NOMO-1 treated with DMSO at 0.1 percent for 48 hours (cell line): ENCODE measurements at regions not wholly inside any gene's neighbourhood (a gene's known extent, or its start where the extent isn't known, plus 50 kb on each side); places are given as distances from the start of the nearest gene placed in this dataset.

Source experiments
- DNase-seq: peaks from one replicate; lab custom pipeline; 2025; ENCODE audit not compliant: unreplicated experiment; lab: John Stamatoyannopoulos, UW

- DNase-seq = no peak
These were observed 98.2 kb upstream of the CYP1B1 start for GRCh38 chr2:38174131-38174530.

- DNase-seq = no peak
These were observed 97.7 kb upstream of the CYP1B1 start for GRCh38 chr2:38173683-38174082.

- no peak for DNase-seq
These were observed 95.4 kb upstream of the CYP1B1 start for GRCh38 chr2:38171208-38171855.

DNA sequence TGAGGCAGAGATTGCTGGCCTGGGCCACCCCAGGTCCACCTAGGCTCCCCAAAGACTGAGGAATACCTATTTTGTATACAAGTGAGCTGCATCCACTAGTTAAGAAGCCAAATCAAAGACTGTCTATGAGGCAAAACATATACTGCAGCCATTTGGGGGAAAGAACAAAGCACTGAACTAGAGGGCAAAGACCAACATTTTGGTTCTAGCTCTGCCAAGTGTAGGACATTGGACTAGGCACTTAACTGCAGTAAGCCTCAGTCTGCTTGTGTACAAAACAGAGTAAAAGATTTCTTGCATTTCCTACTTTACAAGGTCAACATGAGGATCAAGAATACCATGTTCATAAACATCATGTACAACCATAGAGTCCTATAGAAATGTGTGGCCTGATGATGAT, 94.8 kb upstream of the CYP1B1 start:
- DNase-seq = no peak

DNA sequence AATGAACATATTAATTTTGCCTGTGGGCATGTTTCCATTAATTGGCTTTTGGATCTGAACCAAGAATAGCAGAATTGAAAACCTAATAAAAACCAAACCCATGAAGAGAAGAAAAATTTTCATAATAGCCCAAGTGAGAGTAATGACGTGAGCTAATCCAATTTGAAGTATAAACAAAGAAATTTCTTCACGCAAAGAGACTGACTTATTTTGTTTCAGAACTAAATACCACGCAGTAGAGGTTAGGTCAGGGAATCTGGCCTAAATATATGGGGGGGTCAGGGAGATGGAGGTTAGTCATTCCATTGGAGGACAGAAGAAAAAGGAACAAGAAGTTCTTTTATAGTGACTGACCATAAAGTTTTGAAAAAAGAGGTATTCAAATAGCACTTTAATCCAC, 94.1 kb upstream of the CYP1B1 start:
- no peak for DNase-seq

DNA sequence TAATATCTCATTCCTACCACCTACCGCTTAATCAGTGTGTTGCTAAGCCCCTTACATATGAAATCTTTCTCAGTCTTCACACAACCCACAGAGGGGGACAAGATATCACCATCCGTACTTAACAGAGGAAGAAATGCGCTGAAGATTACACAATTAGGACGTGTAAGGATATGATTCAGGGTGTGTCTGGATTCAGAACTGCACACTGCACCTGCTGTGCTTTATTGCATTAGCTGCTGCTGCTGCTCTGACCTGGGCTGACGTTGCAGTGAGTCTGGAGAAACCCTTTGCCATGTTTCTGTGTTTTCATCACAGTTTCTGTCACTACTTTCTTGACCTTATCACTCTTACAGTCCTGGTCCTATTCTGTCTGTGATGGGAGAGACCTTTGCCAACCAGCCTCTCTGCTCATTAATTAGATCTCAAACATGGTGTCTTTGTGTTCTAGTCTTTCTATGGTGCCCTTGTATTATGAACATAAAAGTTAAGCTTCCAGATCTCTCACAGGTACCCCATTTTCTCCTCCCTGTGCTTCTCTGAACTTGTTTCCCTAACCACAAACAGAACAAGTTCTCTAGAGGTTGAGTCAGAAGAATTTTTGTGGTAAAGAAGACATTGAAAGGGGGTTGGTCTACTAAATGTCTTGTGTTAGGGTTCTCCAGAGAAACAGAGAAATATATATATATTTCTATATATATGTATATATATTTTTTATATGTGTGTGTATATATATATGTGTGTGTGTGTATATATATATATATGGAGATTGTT, 92.9 kb upstream of the CYP1B1 start:
- peak; percentile 64 for DNase-seq

- DNase-seq = no peak
These were observed 92.0 kb upstream of the CYP1B1 start for GRCh38 chr2:38167968-38168350.

GRCh38 chr2:38165698-38166097, 89.7 kb upstream of the CYP1B1 start:
- no peak for DNase-seq

DNA sequence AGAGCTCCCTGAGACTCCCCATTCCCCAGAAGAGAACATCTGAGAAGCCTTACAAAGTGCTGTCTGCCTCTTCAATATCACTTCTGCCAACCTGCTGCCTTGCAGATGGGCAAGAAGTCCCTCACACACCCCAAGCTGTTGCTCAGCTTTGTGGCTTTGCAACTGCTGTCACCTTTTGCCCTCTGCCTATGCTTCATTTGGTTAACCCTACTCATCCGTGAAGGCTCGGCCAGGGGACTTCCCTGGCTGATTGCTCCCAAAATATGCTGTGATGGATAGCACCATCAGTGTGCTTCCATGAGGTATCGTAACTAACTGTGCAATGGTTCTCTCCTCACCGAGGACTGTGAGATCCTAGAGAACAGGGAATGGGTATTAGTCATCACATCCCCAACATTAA, 88.9 kb upstream of the CYP1B1 start:
- DNase-seq = no peak

DNA sequence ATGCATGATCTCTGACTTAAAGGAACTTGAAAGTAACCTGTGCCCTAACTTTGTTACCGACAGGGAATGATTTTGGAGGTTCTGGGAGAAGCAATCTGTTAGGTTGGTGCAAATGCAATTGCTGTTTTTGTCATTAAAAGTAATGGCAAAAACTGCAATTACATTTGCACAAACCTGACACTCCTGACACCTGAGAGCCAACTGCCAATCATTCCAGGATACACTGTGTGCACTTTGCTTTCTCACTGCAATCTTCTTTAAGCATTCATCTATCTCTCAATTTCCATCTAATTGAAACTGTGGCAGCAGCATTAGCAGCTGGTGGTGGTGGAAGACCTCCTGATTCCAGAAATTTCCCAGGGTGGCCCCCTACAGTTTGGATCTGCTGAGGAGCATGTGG, 87.6 kb upstream of the CYP1B1 start:
- no peak for DNase-seq

DNA sequence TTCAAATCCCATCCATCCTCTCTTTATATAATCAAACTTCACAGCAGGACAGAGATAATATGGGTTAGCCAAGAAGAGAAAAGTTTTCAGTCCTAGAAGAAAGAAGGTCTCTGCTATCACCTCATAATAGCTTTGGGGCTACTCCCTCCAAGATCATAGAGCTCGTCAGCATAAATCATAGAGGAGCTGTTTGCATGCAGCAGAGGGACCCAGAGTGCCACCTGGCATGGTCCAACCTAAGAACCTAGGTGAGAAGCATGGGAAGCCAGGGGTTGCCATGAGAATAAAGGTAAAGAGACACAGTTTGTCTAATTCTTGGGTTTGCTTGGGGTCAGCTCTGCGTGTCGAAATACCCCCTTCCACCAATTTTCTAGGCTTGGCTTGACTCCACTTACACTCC, 87.1 kb upstream of the CYP1B1 start:
- no peak for DNase-seq

DNA sequence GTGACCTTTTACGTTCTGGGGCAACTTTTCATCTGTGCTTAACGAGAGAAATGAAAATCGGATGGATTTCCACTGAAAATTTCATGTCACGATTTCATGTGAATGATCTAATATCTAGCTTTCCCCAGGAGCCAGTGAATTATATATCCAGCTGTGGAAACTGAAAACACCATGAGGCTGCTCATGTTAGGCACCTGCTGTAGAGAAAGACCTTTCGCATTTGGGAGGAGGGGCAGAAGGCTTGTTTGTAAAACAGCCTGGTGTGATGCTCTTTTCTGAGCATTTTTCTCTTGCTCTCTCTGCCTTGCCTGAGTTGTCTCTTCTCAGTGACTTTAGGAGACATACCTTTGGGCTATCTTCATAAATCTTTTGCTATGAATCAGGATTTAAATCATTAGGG, 84.6 kb upstream of the CYP1B1 start:
- no peak for DNase-seq

DNA sequence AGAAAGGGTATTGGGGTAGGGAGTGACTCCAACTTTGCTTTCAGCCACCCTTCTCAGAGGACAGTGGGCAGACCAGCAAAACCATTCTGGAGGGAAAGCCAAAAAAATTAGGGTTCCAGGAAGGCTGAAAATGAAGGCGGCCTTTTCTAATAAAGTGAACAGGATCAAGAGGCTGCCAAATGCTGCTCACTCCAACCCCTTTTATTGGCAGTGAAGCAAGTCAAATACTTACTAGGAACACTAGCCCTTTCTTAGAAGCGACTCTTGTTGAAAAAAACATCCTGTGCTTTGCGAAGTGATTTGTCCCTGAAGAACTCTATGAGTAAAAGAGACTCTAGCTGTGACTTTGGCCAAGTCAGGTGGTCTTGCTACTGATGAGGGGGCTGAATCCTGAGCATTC, 83.6 kb upstream of the CYP1B1 start:
- no peak for DNase-seq

- DNase-seq = no peak
These were observed 83.2 kb upstream of the CYP1B1 start for GRCh38 chr2:38159191-38159590.

- no peak for DNase-seq
These were observed 82.6 kb upstream of the CYP1B1 start for GRCh38 chr2:38158378-38159118.

DNA sequence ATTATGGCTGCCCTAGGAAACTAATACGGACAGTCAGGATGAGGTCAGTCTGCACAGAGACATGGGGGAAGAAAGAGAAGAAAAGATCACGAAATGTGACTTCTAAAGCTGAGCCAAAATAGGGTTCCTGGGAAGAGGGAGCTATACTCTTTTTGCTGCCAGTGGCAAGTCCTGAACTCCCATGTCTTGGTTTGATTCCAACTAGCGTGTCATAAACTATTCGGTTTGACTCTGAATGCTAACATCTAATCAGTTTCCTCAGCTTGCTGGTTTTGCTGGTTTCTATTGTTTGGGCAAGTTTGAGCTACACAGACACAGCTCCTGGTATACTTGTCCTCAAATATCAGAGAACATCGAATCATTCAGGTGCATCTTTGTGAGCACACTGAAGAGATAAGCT, 80.5 kb upstream of the CYP1B1 start:
- no peak for DNase-seq

DNA sequence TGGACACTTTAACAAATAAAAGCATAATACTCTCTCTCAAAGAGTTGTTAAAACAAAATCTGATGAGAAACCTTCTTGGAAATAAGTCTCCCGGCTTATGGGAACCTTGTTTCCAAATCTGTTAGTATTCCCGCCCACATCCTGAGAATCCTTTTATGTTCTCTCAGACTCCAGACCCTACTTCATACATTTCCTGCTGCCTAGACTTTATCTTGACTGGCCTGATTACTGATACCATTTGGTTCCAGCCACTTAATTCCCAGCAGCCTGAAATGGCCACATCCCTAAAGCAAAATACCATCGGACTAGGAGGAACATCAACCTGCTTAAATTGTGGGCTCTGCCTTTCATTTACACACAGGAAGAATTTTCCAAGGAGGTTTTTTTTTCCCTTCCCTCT, 79.1 kb upstream of the CYP1B1 start:
- DNase-seq = no peak

- no peak for DNase-seq
These were observed 78.4 kb upstream of the CYP1B1 start for GRCh38 chr2:38154395-38154794.

DNA sequence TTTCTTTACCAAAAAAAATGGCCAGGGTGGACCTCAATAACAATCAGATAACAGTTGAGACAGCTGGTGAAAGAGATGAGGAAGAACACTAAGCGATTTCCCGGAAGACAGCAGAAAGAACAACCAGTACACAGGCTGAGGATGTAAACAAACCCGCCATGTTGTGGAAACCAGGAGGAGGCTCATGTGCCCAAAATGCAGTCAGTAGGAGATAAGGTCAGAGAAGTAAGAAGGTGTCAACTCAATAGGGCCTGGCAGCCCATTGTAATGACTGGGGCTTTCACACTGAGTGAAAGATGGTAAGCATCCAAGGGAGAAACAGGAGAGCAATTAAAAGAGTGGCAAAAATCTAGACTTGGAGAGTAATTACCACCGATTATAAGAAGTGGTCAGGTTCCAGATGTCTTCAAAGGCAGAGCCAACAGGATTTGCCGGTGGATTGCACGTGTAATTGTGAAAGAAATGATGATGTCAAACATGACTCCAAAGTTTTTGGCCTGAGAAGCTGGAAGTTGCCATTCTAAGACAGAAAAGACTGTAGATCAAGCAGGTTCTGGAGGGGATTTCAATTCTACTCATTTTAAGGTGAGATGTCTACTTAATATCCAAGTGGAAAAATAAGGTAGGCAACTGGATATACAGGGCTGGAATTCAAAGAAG, 77.7 kb upstream of the CYP1B1 start:
- no peak for DNase-seq

GRCh38 chr2:38152913-38153312, 77.0 kb upstream of the CYP1B1 start:
- DNase-seq = no peak

DNA sequence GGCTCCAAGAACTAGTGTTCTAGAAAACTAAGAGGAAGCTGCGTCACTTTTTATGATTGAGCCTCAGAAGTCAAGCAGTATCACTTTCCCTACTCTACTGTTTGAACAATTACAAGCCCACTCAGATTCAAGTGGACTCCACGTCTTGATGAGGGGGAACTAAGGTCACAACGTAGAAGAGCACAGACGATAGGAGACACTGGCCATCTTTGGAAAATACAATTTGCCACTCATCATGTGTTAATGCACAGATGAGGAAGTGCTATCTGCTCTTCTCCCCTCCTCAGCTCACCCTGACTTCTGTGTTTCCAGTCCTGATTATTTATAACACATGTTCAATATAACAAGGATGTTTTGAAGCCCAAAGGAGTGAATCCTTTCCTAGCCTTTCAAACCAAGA, 76.1 kb upstream of the CYP1B1 start:
- no peak for DNase-seq

- DNase-seq = peak; percentile 14
These were observed 73.6 kb upstream of the CYP1B1 start for GRCh38 chr2:38149531-38149930.
